Karpas-422 (cell line): ENCODE measurements at regions not wholly inside any gene's neighbourhood (a gene's known extent, or its start where the extent isn't known, plus 50 kb on each side); places are given as distances from the start of the nearest gene placed in this dataset.
"Not testable (repeated sequence)": the region's sequence is repeated elsewhere in the genome, so short reads cannot be mapped to it uniquely, and the experiment has no call there.

Source experiments
- DNase-seq: peaks from one replicate; pipeline ENCODE4 v3.0.0-alpha.2; 2015
- H2AFZ ChIP-seq: fragments of 200-600 bp; sonication (generic); 2 replicates; pipeline ENCODE4 v1.6.1; 2014; ENCODE audit warnings: antibody characterized with exemption, low read length, mixed read lengths
- H3K27ac ChIP-seq: fragments of 200-600 bp; sonication (generic); 2 replicates; pipeline ENCODE4 v1.5.1; 2014; ENCODE audit warnings: mild to moderate bottlenecking, low read length, moderate library complexity
- H3K27me3 ChIP-seq: fragments of 200-600 bp; sonication (generic); 2 replicates; pipeline ENCODE4 v1.6.1; 2014; ENCODE audit warnings: low read length, mixed read lengths
- H3K36me3 ChIP-seq: fragments of 200-600 bp; sonication (generic); 2 replicates; pipeline ENCODE4 v1.6.1; 2014; ENCODE audit warnings: low read length, mixed read lengths; ENCODE audit not compliant: insufficient read depth
- H3K4me1 ChIP-seq: fragments of 200-600 bp; sonication (generic); 2 replicates; pipeline ENCODE4 v1.6.1; 2014; ENCODE audit warnings: mild to moderate bottlenecking, low read length, mixed read lengths
- H3K4me2 ChIP-seq: fragments of 200-600 bp; sonication (generic); 2 replicates; pipeline ENCODE4 v1.6.1; 2014; ENCODE audit warnings: low read length, low read depth, mild to moderate bottlenecking; ENCODE audit not compliant: poor library complexity, severe bottlenecking
- H3K4me3 ChIP-seq: fragments of 200-600 bp; sonication (generic); 2 replicates; pipeline ENCODE4 v1.5.1; 2014; ENCODE audit warnings: mild to moderate bottlenecking, antibody characterized with exemption, low read length, mixed read lengths
- H3K79me2 ChIP-seq: fragments of 200-600 bp; sonication (generic); 2 replicates; pipeline ENCODE4 v1.6.1; 2014; ENCODE audit warnings: mild to moderate bottlenecking, low read length, mixed read lengths
- H3K9ac ChIP-seq: fragments of 200-600 bp; sonication (generic); 2 replicates; pipeline ENCODE4 v1.6.0; 2014; ENCODE audit warnings: low read length
- H3K9me2 ChIP-seq: fragments of 200-600 bp; sonication (generic), shearing (Covaris generic); replicated peaks from 2 replicates; pipeline ENCODE4 v1.6.0; 2014; ENCODE audit warnings: mild to moderate bottlenecking, low read length, moderate library complexity; ENCODE audit not compliant: insufficient read depth
- H3K9me3 ChIP-seq: fragments of 300-700, 200-600 bp; sonication (generic); 2 replicates; pipeline ENCODE4 v1.6.1; 2014; ENCODE audit warnings: low read length, mixed read lengths
- H4K20me1 ChIP-seq: fragments of 200-600 bp; sonication (generic); 2 replicates; pipeline ENCODE4 v1.6.1; 2014; ENCODE audit warnings: mild to moderate bottlenecking, antibody characterized with exemption, low read length, low read depth; ENCODE audit not compliant: insufficient read depth

DNA sequence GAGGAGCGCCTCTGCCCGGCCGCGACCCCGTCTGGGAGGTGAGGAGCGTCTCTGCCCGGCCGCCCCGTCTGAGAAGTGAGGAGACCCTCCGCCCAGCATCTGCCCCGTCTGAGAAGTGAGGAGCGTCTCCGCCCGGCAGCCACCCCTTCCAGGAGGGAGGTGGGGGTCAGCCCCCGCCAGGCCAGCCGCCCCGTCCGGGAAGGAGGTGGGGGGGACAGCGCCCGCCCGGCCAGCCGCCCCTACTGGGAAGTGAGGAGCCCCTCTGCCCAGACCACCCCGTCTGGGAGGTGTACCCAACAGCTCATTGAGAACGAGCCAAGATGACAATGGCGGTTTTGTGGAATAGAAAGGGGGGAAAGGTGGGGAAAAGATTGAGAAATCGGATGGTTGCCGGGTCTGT lies 164.6 kb downstream of the TEX36 start:
- DNase-seq, H2AFZ ChIP-seq, H3K79me2 ChIP-seq, H3K4me1 ChIP-seq, H4K20me1 ChIP-seq, H3K4me3 ChIP-seq, H3K27ac ChIP-seq, H3K27me3 ChIP-seq, H3K9ac ChIP-seq, H3K9me3 ChIP-seq, H3K4me2 ChIP-seq, H3K36me3 ChIP-seq, H3K9me2 ChIP-seq: not testable (repeated sequence)

DNA sequence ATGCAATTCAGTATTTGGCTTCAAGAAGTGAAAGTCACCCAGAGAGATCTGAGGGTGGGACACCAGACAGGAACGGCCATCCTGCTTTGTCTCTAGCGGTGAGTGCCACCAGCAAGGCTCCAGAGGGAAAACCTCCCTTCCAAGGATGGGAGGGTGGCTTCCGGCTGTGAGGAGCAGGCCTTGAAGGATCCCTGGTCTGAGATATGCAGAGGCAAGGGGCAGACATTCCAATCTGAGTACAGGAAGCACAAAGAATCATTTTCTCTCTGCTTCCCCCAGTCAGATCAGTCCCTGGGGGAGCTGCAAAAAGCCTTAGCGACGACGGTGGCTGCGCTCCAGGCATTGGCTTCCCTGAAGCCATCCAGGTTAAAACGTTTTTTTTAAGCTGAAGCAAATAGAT lies 167.4 kb downstream of the TEX36 start:
- H3K4me3 ChIP-seq = no peak overlapping the region
- no peaks in the 10 kb centered on the region for H3K9me2 ChIP-seq
- DNase-seq = no peak
- H4K20me1 ChIP-seq = no peaks in the 10 kb centered on the region
- no peaks in the 10 kb centered on the region for H3K79me2 ChIP-seq
- no peaks in the 10 kb centered on the region for H3K36me3 ChIP-seq
- no peaks in the 10 kb centered on the region for H3K9me3 ChIP-seq
- H3K4me1 ChIP-seq = no peaks in the 10 kb centered on the region
- no peak overlapping the region for H3K27ac ChIP-seq
- no peaks in the 10 kb centered on the region for H3K27me3 ChIP-seq
- H3K4me2 ChIP-seq = no peak overlapping the region
- H3K9ac ChIP-seq = no peak overlapping the region
- H2AFZ ChIP-seq = no peak overlapping the region

- Histone ChIP-seq H3K9ac (no peak overlapping the region), H3K9me3 (no peaks in the 10 kb centered on the region), H3K9me2 (no peaks in the 10 kb centered on the region), H3K36me3 (no peaks in the 10 kb centered on the region), H3K27ac (no peak overlapping the region), H4K20me1 (no peaks in the 10 kb centered on the region), H2AFZ (no peak overlapping the region), H3K4me2 (no peak overlapping the region), H3K4me3 (no peak overlapping the region), H3K27me3 (no peaks in the 10 kb centered on the region), H3K4me1 (no peaks in the 10 kb centered on the region), H3K79me2 (no peaks in the 10 kb centered on the region)
- no peak for DNase-seq
Observed at GRCh38 chr10:125514206-125515162, 168.5 kb downstream of the TEX36 start.

DNA sequence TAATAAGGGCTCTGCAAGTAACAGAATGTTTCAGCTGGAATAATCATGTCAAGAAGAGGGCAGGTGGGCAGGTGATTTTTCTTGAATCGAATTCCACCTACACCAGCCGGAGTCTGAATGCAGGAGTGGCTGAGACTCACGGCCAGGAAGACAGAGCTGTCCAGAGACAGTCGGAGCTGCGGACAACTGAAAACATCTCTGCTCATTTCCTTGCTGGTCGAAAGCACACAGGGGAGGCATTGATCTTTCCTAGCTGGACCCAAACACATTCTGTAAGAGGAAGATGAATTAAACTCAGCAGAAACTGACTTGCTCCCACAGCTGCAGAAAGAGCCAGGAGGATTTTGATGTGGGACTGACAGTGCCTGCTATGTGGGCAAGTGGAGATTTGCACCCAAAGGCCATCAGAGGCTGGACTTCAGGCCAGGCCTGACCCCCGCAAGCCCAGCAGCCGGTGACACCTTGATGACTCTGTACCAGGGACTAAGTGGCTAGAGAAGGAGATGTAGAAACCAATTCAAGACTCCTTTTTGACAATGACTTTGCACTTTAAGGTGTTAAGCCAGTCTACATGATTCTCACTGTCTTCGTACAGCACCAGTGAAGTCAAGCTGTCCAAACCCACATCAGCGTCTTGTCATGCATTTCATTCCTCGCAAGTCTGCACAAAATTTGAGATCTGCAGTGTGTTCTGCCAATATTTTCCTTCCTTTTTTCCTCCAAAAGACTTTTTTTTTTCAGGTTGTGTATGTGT lies 169.4 kb downstream of the TEX36 start:
- Histone ChIP-seq H3K9ac (no peak overlapping the region), H3K36me3 (no peaks in the 10 kb centered on the region), H3K9me2 (no peaks in the 10 kb centered on the region), H3K4me2 (no peak overlapping the region), H3K27ac (no peak overlapping the region), H3K9me3 (no peaks in the 10 kb centered on the region), H3K27me3 (no peaks in the 10 kb centered on the region), H4K20me1 (no peaks in the 10 kb centered on the region), H2AFZ (no peak overlapping the region), H3K4me3 (no peak overlapping the region), H3K79me2 (no peaks in the 10 kb centered on the region), H3K4me1 (no peaks in the 10 kb centered on the region)
- DNase-seq = no peak

- H3K9me2 ChIP-seq = no peaks in the 10 kb centered on the region
- H3K4me2 ChIP-seq = no peak overlapping the region
- H3K27ac ChIP-seq = no peak overlapping the region
- no peaks in the 10 kb centered on the region for H3K79me2 ChIP-seq
- H3K27me3 ChIP-seq = no peaks in the 10 kb centered on the region
- no peak for DNase-seq
- no peaks in the 10 kb centered on the region for H3K4me1 ChIP-seq
- H3K9ac ChIP-seq = no peak overlapping the region
- no peaks in the 10 kb centered on the region for H4K20me1 ChIP-seq
- H3K4me3 ChIP-seq = no peak overlapping the region
- no peak overlapping the region for H2AFZ ChIP-seq
- no peaks in the 10 kb centered on the region for H3K9me3 ChIP-seq
- no peaks in the 10 kb centered on the region for H3K36me3 ChIP-seq
Observed at GRCh38 chr10:125510998-125511397, 172.0 kb downstream of the TEX36 start.

GRCh38 chr10:125505648-125506047 lies 177.3 kb downstream of the TEX36 start:
- no peaks in the 10 kb centered on the region for H3K27me3 ChIP-seq
- H3K4me1 ChIP-seq = no peaks in the 10 kb centered on the region
- H2AFZ ChIP-seq = no peak overlapping the region
- H3K9me2 ChIP-seq = no peaks in the 10 kb centered on the region
- H3K4me2 ChIP-seq = no peak overlapping the region
- H3K27ac ChIP-seq = no peak overlapping the region
- H3K36me3 ChIP-seq = no peaks in the 10 kb centered on the region
- H3K9ac ChIP-seq = no peak overlapping the region
- H3K79me2 ChIP-seq = no peaks in the 10 kb centered on the region
- DNase-seq = no peak
- H3K9me3 ChIP-seq = no peaks in the 10 kb centered on the region
- no peak overlapping the region for H3K4me3 ChIP-seq
- H4K20me1 ChIP-seq = no peaks in the 10 kb centered on the region

- H4K20me1 ChIP-seq = no peaks in the 10 kb centered on the region
- H3K9ac ChIP-seq = no peak overlapping the region
- no peaks in the 10 kb centered on the region for H3K9me2 ChIP-seq
- H3K27ac ChIP-seq = no peak overlapping the region
- H3K9me3 ChIP-seq = no peaks in the 10 kb centered on the region
- no peak overlapping the region for H2AFZ ChIP-seq
- no peaks in the 10 kb centered on the region for H3K79me2 ChIP-seq
- DNase-seq = no peak
- H3K4me2 ChIP-seq = no peak overlapping the region
- no peaks in the 10 kb centered on the region for H3K4me1 ChIP-seq
- no peaks in the 10 kb centered on the region for H3K36me3 ChIP-seq
- no peaks in the 10 kb centered on the region for H3K27me3 ChIP-seq
- H3K4me3 ChIP-seq = no peak overlapping the region
Observed at GRCh38 chr10:125502276-125502675, 180.7 kb downstream of the TEX36 start.

DNA sequence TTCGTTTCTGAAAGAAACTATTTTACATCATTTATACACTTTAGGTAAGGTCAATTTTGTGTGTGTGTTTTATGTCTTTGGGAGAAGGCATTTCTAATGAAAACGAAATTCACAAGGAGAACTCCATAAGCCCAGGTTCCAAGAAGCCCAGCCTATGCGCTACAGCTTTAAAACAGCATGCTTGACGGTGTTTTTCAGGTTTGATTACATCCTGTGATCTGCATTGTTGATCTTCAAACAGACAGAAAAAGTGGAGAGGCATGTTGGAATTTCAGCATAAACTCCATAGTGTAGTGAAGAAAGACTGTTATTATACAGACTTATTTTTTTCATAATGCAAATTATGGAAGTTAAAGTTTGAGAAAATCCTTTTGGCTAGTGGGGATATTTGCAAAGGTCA lies 187.6 kb downstream of the TEX36 start:
- Histone ChIP-seq H3K36me3 (no peaks in the 10 kb centered on the region), H4K20me1 (no peaks in the 10 kb centered on the region), H3K9me3 (no peaks in the 10 kb centered on the region), H3K27ac (no peak overlapping the region), H3K9me2 (no peaks in the 10 kb centered on the region), H3K9ac (no peak overlapping the region), H3K79me2 (no peaks in the 10 kb centered on the region), H3K27me3 (no peaks in the 10 kb centered on the region), H3K4me1 (no peaks in the 10 kb centered on the region), H2AFZ (no peak overlapping the region), H3K4me3 (no peak overlapping the region), H3K4me2 (no peak overlapping the region)
- DNase-seq = no peak
